ENCODE measurements at regions not wholly inside any gene's neighbourhood (a gene's known extent, or its start where the extent isn't known, plus 50 kb on each side); places are given as distances from the start of the nearest gene placed in this dataset.

- TF ChIP-seq CTCF (conservative IDR thresholded peaks at IDR 0.05; ENCODE audit: low read depth in 2 of 2) (peak in 1 of 2 experiments; percentile 44; a peak in 2 of 4 replicates), ETS1 (IDR thresholded peaks at IDR 0.05) (no peak)
Measured at GRCh38 chr3:851098-851790, 241.6 kb upstream of the CNTN6 start.

All from GM23338 (cell line).